MM.1S (cell line): ENCODE measurements at regions not wholly inside any gene's neighbourhood (a gene's known extent, or its start where the extent isn't known, plus 50 kb on each side); places are given as distances from the start of the nearest gene placed in this dataset.

Experiments
- EZH2 ChIP-seq: fragments of 300-600 bp; sonication (generic); optimal IDR thresholded peaks from 2 replicates; pipeline ENCODE3; 2017; ENCODE audit warnings: low read depth, mild to moderate bottlenecking, antibody characterized with exemption, low read length, mixed read lengths
- TF ChIP-seq, protein P1 (sequence below): fragments of 300-600 bp; sonication (generic); IDR thresholded peaks from 2 replicates; pipeline ENCODE4 v1.5.1; 2016; ENCODE audit warnings: antibody characterized with exemption, low read length, mixed read lengths

DNA sequence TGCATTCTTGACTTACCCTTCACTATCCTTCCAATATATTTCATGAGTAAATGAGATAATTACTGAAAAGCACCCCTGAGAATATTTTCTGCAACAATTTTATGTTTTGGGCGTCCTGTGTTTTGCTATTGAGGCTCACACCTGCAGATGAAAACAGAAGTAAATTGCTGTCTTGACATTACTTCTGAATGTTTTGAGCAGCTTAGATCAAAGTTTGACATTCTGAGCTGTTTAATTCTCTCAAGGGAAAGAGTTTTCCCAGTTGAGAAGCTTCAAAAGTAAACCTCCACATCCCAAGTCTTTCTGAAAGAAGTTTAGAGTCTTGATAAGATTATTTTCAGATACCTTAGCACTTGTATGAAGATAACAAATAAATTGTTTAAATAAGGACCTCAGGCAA lies 1667.2 kb upstream of the SLC10A2 start:
- TF ChIP-seq, protein P1, sequence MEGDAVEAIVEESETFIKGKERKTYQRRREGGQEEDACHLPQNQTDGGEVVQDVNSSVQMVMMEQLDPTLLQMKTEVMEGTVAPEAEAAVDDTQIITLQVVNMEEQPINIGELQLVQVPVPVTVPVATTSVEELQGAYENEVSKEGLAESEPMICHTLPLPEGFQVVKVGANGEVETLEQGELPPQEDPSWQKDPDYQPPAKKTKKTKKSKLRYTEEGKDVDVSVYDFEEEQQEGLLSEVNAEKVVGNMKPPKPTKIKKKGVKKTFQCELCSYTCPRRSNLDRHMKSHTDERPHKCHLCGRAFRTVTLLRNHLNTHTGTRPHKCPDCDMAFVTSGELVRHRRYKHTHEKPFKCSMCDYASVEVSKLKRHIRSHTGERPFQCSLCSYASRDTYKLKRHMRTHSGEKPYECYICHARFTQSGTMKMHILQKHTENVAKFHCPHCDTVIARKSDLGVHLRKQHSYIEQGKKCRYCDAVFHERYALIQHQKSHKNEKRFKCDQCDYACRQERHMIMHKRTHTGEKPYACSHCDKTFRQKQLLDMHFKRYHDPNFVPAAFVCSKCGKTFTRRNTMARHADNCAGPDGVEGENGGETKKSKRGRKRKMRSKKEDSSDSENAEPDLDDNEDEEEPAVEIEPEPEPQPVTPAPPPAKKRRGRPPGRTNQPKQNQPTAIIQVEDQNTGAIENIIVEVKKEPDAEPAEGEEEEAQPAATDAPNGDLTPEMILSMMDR: no peak
- TF ChIP-seq EZH2: no peak
